Skeletal muscle cell (primary cell): ENCODE measurements at regions not wholly inside any gene's neighbourhood (a gene's known extent, or its start where the extent isn't known, plus 50 kb on each side); places are given as distances from the start of the nearest gene placed in this dataset.

Experiments
- DNase-seq: peaks from one replicate; pipeline ENCODE4 v3.0.0-alpha.2; 2010; ENCODE audit warnings: low read depth
- H3K4me3 ChIP-seq: 2 replicates; pipeline ENCODE4 v1.5.1; 2011; ENCODE audit warnings: low read depth, mild to moderate bottlenecking, control low read depth, low read length, moderate library complexity

DNA sequence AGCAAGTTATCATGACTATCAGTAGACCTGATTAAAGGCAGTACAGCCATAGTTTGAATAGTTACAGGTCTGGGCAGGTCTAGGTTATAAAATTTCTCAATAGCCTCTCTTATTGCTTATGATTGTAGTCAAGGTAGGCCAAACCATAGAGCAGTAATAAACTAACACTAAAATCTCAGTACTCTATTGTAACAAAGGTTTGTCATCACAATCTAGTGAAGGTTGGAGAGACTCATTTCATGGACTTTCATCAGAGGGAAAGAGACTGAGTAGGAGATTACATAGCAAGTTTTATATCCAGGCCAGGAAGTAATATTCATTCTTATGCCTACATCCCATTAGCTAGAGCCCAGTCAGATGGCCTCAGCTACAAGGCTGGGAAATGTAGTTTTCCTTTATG is 141.0 kb downstream of the ASB9 start:
- no peak overlapping the region for H3K4me3 ChIP-seq
- DNase-seq = no peak

DNA sequence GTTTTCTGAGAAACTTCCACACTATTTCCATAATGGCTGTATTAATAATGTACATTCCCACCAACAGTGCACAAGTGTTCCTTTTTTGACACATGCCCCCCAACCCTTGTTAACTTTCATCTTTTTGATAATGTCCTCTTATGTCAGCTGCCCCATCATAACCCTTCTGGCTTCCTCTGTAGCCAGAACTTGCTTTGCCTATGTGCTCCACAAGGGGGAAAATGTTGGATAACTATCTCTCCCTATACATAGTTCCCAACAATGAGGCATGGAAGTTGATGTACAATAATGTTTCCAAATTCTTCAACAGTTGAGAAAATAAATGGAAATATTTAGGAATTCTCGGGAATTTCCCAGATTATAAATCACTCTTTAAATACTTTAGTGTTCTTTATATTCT is 142.9 kb downstream of the ASB9 start:
- H3K4me3 ChIP-seq = no peak overlapping the region
- DNase-seq = no peak

DNA sequence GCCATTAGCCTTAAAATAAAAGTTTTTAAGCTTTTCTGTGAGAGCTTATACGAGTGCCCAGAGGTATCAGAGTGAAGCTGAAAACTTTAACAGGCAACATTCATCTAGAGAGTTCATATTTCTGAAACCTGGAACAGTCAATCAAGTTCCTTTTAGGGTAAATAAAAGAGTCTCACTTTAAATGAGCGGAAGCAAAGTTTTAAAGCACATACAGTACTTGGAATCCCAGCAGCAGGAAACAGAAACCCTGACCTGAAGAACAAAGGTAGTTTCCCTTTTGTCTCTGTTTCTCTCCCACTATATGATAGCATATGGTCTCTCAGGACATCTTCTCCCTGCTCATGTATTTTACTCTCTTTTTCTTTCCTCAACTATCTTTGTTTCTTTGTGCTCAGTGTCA is 153.0 kb downstream of the ASB9 start:
- DNase-seq = no peak
- H3K4me3 ChIP-seq = no peak overlapping the region

DNA sequence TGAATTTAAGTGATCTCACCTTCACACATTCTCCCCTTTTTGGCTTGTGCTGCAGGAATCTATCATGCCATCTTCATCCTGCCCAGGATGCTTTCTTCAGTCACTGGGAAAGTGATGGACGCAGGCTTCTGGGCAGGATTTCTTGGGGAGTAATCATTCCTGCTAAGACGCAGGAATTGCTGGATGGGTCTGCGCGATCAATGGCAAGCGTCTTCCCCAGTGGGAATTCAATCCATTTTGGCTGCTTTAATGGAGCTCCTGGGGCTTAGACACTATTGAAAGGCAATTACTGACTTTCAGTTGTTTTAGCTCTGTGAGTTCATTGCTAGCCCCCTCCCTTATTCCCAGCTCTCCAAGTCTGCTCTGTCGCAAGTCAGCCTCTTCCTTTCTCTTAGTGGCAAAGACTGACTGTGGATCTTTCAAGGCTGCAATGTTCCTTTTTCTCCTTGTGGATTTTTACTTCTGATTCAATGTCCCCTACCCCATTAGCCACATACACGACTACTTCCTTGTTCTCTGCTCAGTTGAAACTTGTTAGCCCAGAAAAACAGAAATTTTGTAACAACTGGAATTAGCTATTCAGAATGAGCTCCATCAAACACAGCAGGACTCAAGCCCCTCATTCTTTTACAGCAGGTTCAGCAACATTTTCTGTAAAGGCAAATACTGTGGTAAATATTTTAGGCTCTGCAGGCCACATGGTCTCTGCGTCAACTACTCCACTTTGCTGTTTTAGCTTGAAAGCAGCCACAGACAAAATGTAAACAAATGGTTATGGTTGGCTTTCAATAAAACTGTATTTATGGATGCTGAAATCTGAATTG is 154.9 kb downstream of the ASB9 start:
- no peak overlapping the region for H3K4me3 ChIP-seq
- no peak for DNase-seq

DNA sequence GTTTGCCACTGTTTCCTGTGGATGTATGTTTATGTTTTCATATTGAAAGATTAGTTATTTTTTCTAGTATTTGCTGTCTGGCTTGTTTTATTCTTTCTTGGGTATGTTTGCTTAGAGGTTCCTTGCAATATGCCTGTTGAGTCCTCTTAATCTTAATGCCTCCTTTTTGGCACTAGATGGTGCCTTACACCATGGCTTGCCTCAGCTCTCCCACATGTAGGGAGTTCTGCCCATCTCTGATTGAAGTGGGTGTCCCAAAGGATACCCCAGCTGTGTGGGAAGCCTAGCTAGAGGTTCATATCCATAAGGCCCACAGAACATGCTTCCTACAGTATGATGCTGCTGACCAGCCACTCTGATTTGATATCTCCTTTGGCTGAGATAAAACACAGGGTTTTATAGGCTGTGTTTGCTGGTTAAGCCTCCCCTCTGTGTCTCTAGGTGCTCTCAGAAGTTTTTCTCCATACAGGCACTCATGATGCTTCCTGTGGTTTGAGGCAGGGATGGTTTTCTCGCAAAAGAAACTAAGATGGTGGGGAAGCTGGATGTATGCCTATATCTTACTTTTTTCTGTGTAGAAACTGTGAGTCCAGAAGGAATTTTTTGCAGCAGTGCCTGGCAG is 162.4 kb downstream of the ASB9 start:
- no peak for DNase-seq
- no peak overlapping the region for H3K4me3 ChIP-seq

DNA sequence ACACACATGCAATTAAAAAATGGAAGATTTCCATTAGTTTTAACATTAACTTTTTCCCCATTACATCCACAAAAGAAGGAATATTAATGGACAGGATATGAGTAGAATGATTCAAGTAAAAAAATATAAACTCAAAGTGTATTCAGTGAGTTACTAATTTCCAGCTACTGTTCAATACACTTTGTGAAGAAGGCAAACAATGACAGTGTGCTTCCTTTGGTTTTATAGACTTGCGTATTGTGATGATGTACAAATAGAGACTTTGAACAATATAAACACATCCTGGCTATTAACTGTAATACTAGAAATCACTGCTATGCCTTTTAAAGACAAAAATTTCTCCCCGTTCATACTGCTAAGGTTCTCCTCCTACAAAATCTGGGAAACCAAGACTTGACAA is 171.4 kb downstream of the ASB9 start:
- no peak for DNase-seq
- H3K4me3 ChIP-seq = no peak overlapping the region

DNA sequence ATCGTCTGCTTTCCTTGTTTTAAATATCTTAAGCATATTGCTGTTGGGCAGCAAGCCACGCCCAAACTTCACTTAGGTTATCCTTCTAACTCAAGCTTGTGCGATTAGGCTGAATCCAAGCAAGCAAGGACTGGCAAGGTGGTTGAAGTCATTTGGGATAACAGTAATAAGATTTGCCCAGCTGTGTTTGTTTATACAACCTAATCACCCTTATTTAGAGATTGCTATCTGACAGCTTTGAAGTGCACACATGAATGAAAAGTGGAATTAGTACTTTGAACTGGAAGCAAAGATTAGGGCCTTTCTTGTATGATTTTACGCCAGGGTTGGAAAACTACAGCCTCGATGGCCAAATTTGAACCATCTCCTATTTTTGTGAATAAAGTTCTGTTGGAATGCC is 182.1 kb downstream of the ASB9 start:
- DNase-seq = no peak

DNA sequence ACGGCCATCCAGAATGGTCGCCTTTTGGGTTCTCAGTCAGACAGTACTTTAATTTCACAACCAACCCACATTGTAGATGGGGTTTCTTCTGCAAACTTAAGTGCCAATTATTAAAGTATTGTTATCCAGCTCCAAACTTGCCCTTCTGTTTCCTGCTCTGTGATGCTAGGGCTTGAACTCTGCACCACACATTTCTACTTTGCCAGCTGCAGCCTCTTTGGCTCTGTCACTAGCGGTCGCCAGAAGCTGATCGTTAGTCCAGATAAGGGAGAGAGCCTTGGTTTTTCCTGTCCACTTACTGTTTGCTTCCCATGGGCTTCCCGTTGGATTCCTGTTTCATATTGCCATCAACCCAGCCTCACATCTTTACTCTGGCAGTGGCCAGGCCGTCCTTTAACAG is 196.6 kb downstream of the ASB9 start:
- no peak for DNase-seq
- no peak overlapping the region for H3K4me3 ChIP-seq

More for the DNA sequence above, 182.1 kb downstream of the ASB9 start:
- H3K4me3 ChIP-seq = no peak overlapping the region

DNA sequence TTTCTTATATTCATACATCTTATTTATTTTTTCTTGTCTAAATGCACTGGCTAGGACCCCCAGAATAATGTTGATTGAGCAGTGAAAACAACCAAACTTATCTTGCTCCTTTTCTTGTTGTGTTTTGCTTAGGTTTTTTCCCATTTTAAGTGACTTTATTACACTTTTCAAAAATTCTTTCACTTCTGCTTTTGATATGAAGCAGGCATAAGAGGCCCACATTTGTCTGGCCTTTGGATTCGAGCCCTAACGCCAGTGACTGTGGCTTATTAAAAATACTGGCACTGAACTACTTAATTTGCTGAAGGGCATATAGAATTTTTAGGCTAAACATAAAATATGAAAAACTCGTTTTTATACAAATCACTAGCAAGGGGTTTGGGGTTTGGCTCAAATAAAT is 197.0 kb downstream of the ASB9 start:
- no peak overlapping the region for H3K4me3 ChIP-seq
- DNase-seq = no peak

DNA sequence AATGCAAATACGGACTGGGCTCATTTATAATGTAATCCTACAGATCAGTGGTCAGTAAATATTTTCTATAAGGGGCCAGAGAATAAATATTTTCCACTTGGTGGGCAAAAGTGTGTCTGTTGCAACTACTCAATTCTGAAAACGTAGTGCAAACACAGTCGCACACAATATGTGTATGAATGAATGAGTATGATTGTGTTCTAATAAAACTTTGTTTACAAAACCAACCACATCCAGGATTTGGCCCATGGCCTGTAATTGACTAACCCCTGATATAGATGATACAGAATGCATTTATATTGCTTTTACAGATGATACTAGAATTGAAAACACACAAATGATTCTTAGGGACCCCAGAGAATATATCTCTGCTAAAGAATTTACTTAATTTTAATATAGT is 197.6 kb downstream of the ASB9 start:
- H3K4me3 ChIP-seq = no peak overlapping the region
- no peak for DNase-seq

DNA sequence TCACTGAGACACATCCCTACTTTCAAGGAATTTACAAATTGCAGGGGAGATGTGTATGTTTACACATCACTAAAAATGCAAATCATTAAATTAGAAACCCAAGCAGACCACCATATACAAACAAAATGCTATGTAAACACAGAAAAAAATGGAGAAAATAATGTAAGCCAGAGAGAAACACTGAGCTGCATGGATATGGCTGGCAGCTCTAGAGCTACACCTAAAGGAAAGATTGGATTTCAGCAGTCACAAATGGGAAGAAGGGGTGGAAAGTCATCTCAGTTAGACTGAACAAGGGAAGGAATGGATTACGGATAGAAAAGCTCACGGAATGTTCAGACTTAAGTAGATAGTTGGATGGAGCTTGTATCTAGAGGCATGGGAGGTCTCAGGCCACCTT is 186.3 kb downstream of the MOSPD2 start:
- no peak overlapping the region for H3K4me3 ChIP-seq
- DNase-seq = no peak

DNA sequence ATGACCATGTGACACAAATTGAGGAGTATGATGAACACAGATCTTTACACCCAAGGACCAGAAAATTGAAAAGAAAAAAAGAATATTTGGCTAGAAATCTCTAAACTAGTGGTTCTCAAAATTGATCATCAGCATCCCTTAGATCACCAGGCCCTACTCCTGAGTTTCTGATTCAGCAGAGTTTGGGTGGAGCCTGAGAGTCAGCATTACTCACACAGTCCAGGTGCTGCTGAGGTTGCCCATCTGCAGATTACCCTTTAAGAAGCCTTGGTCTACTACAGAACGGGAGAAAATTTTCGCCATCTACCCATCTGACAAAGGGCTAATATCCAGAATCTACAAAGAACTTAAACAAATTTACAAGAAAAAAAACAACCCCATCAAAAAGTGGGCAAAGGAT is 182.8 kb downstream of the MOSPD2 start:
- DNase-seq = no peak
- H3K4me3 ChIP-seq = no peak overlapping the region

DNA sequence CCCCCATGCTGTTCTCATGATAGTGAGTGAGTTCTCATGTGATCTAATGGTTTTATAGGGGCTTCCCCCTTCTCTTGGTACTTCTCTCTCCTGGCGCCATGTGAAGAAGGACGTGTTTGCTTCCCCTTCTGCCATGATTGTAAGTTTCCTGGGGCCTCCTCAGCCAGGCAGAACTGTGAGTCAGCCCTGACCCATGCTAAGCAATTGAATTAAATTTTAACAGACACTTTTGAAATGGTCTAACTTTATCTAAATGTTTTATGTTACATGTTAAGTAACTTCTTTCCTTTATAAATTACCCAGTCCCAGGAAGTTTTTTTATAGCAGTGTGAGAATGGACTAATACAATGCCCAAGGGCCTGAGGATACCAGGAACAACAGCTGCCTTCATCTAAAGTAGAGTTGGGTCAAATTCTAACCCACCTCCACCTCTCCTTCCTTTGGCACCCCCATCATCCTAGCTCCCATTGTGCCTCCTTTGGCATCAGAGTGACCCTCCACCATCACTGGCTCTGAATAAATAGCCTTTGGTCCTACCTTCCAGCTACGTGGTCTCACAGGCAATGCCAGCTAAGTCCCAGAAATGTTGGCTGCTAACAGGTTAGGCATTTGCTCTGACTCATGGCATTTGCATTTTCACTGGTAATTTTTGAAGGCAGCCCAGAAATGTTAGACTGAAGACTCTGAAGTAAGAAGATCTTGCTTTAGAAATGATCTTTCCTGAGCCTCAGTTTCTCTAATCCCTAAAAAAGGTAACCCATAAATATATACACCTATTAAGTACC is 182.1 kb downstream of the MOSPD2 start:
- H3K4me3 ChIP-seq = no peak overlapping the region
- peak; percentile 3 for DNase-seq

DNA sequence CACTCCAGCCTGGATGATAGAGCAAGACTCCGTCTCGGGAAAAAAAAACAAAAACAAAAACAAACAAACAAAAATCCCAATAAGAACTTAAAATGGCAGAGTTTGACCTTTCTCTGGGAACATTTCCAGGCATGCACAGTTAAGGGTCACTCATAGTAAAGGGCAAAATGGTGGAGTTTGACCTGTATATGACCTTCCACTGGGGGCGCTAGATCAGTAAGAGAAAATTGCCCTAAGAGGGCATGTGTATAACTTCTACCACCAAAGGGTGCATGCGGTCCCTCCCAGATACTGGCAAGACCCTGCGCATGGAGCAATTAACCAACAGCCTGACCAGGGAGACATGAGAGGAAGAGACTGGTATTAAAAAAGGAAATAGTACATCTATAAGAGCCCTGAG is 177.2 kb downstream of the MOSPD2 start:
- DNase-seq = no peak
- no peak overlapping the region for H3K4me3 ChIP-seq

DNA sequence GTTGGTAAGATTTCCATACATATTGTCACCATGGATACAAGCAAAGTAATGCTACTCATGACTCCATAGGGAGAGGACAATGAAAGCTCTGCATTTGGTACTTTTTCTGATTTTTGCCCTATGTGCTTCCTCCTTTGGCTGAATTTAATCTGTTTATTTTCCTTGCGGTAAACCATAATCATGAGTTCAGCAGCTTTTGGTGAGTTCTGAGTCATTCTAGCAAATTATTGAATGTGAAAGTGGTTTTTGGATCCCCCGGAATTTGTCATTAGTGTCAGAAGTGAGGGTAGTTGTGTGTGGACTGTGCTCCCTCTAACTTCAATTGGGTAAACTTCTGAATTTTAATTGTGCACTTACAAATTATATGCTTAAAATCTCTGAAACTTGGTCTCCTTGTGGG is 170.3 kb downstream of the MOSPD2 start:
- no peak for DNase-seq
- no peak overlapping the region for H3K4me3 ChIP-seq

DNA sequence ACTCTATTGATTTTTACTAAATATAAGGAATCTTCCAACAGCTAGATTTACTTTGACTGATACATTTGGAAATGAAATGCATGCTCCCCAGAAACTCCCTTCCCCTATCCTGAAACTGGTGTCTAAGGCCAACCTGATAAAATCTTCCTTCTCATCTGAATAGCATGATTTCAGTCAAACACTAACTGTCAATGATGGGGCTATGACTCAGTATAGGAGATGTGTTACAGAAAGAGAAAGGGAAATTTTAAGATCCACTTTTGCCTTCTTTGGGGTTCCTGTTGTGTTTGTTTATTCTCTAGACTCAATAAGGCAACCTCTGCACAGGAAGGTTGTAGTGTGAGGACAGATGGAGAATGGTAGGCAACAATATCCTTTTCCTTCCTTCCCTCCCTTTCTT is 160.7 kb downstream of the MOSPD2 start:
- H3K4me3 ChIP-seq = no peak overlapping the region
- no peak for DNase-seq

DNA sequence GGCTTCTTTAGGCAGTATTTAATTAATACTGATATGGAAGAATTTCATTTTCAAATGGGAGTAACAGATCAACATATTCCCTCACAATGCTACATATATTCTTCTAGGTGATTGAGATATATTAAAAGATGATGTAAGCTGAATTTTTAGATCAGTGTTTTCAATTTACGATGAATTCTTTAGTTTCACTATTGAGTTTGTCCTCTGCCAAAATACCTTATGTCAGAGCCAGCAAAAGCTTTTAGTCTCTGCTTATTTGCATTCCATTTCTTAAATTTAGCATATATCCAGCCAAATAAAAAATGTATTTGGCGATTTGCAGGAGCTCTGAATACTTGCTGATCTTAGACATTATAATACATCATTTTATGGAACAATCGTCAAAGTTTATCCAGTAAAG is 144.3 kb downstream of the MOSPD2 start:
- DNase-seq = no peak
- H3K4me3 ChIP-seq = no peak overlapping the region

DNA sequence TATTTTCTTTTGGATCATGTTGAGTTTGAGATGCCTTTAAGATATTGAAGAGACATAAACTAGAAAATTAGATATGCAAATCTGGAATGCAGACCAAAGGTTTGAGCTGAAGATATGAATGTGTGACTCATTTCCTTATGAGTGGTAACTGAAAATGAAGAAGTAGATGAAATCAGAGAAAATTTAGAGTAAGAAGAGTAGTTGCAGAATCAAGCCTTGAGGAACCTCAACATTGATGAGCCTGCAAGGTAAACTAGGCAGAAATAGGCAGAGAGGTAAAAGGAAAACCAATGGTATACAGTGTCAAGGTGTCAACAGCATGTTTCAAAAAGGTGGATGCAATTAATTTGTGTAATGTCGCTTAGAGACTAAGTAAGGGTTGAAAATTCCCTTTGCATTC is 142.8 kb downstream of the MOSPD2 start:
- no peak overlapping the region for H3K4me3 ChIP-seq
- DNase-seq = no peak

DNA sequence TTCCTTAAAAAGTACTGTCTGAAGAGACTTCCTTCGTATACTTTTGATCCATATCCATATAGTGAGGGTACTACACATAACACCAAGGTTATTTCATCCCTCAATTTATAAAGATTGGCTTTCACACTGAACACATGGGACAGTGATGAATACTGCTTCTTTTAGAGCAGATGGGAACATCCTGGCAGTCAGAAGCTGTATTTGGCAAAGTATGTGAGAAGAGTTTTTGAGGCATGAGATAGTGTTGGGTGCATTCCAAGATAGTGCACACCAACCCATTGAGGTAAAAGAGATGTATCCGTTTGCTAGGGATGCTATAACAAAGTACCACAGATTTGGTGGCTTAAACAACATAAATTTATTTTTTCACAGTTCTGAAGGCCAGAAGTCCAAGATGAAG is 141.1 kb downstream of the MOSPD2 start:
- no peak overlapping the region for H3K4me3 ChIP-seq
- no peak for DNase-seq

DNA sequence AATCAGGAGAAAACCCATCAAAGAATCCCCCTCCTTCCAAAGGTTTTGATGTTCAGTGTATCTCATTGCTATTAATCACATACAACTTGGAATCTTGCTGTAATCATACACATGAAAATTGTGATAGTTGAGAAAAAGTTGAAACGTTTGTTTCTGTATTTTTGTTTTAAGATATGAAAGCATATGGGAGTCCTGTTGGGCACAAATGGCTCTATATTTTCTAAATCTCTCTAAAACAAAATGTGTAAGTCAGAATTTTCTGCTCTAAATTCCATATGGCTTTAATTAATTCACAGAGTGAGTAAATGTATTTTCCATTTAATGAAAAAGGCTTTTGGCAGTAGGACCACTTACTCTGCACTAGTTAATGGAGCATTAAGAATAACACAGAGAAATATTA is 140.2 kb downstream of the MOSPD2 start:
- no peak overlapping the region for H3K4me3 ChIP-seq
- DNase-seq = no peak

DNA sequence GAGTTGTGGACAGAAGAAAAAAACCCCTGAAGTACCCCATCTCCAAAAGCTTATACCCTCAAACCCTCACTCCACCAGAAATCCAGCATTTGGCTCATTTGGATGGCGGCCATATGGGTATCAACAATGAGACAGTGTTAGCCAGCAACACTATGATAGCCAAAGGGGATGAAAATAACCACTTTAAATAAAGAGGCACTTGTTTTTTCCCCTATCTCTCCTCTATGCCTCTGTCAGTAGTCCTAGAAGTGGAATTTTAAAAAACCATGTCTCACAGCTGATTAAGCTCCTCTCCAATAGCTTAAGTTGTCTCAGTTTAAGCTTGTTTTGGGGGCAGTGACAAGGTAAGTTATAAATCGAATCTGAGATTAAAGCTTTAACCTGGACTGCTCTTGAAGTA is 124.0 kb downstream of the MOSPD2 start:
- no peak for DNase-seq
- no peak overlapping the region for H3K4me3 ChIP-seq
